ENCODE measurements at regions not wholly inside any gene's neighbourhood (a gene's known extent, or its start where the extent isn't known, plus 50 kb on each side); places are given as distances from the start of the nearest gene placed in this dataset.
A peak's percentile ranks its signal among the peaks of the same experiment; 100 is the strongest.

DNA sequence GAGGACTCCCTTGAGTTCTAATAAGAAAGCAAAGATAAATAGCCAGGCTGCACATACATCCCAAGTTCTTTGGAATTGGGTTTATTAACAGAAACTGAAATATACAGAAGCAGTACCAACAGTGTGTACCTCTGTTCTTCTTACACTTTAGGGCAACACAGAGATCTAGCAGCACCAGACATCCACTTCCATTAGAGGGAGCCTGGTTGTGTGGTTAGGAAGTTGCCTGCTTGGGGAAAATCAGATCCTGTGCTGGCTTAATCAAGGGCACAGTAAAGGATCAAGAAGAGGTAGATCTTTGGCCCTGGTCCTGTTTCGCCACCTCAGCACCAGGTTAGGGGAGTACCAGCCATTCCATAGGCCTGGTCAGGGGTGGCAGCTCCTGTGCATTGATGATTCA is 231.1 kb upstream of the ARHGAP24 start:
- H3K36me3 Mint-ChIP-seq (ENCODE audit: insufficient read depth, unreplicated experiment), result no peaks in the 10 kb centered on the region
- Histone ChIP-seq H3K9me3 (no peaks in the 10 kb centered on the region), H3K27me3 (replicated peaks; ENCODE audit: control insufficient read depth, insufficient read depth, low read length) (no peaks in the 10 kb centered on the region), H3K36me3 (ENCODE audit: control insufficient read depth, insufficient read depth, low read length) (no peaks in the 10 kb centered on the region), H3K4me1 (no peaks in the 10 kb centered on the region), H3K4me3 (ENCODE audit: low read depth, low read length) (no peak overlapping the region)
- no peaks in the 10 kb centered on the region for H3K9me3 Mint-ChIP-seq (ENCODE audit: unreplicated experiment)
- no peaks in the 10 kb centered on the region for H3K4me1 Mint-ChIP-seq (ENCODE audit: low read depth, unreplicated experiment)
- H3K27me3 Mint-ChIP-seq (ENCODE audit: insufficient read depth, unreplicated experiment), result peaks cover 18% of the 10 kb centered on the region
- TF ChIP-seq, protein P1, sequence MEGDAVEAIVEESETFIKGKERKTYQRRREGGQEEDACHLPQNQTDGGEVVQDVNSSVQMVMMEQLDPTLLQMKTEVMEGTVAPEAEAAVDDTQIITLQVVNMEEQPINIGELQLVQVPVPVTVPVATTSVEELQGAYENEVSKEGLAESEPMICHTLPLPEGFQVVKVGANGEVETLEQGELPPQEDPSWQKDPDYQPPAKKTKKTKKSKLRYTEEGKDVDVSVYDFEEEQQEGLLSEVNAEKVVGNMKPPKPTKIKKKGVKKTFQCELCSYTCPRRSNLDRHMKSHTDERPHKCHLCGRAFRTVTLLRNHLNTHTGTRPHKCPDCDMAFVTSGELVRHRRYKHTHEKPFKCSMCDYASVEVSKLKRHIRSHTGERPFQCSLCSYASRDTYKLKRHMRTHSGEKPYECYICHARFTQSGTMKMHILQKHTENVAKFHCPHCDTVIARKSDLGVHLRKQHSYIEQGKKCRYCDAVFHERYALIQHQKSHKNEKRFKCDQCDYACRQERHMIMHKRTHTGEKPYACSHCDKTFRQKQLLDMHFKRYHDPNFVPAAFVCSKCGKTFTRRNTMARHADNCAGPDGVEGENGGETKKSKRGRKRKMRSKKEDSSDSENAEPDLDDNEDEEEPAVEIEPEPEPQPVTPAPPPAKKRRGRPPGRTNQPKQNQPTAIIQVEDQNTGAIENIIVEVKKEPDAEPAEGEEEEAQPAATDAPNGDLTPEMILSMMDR (IDR thresholded peaks at IDR 0.05; ENCODE audit: insufficient read depth in 1 of 2, low read depth in 1 of 2, low read length in 1 of 2, severe bottlenecking in 1 of 2, unreplicated experiment in 1 of 2), result peak in 1 of 2 experiments; percentile 5
- POLR2A ChIA-PET, result no interaction called here
- intact Hi-C loops (cut with micrococcal nuclease; ENCODE audit: unreplicated experiment), result no loop called here
- H3K4me3 Mint-ChIP-seq (ENCODE audit: unreplicated experiment), result no peak overlapping the region
- CTCF ChIA-PET, result no interaction called here
- BruUV-seq (replicated peaks), result no TSS peak
- H3K27ac Mint-ChIP-seq (ENCODE audit: unreplicated experiment), result no peak overlapping the region
- DNase-seq, result no peak

DNA sequence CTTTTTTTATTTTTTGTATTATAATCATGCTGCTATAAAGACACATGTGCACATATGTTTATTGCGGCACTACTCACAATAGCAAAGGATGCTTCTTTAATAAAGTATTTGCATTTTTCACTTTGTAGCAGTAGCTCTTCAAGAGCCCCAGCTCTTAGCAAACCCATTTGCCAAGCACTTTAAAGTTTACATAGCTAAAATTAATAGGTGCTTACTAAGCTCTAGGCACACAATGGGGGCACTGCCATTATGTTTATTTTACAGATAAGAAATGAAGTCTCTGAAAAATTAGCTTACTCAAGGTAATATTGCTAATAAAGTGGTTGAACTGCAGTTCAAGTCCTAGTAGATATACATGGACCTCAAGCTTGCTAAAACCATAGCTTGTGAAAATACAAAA is 230.3 kb upstream of the ARHGAP24 start:
- no TSS peak for BruUV-seq (replicated peaks)
- DNase-seq, result no peak
- CTCF ChIA-PET, result no interaction called here
- TF ChIP-seq, protein P1 (IDR thresholded peaks at IDR 0.05; ENCODE audit: insufficient read depth in 1 of 2, low read depth in 1 of 2, low read length in 1 of 2, severe bottlenecking in 1 of 2, unreplicated experiment in 1 of 2), result no peak
- intact Hi-C loops (cut with micrococcal nuclease; ENCODE audit: unreplicated experiment), result no loop called here
- Mint-ChIP-seq H3K27ac (ENCODE audit: unreplicated experiment) (no peak overlapping the region), H3K27me3 (ENCODE audit: insufficient read depth, unreplicated experiment) (peaks cover 13% of the 10 kb centered on the region), H3K9me3 (ENCODE audit: unreplicated experiment) (no peaks in the 10 kb centered on the region), H3K4me3 (ENCODE audit: unreplicated experiment) (no peak overlapping the region), H3K4me1 (ENCODE audit: low read depth, unreplicated experiment) (no peaks in the 10 kb centered on the region), H3K36me3 (ENCODE audit: insufficient read depth, unreplicated experiment) (no peaks in the 10 kb centered on the region)
- Histone ChIP-seq H3K4me1 (no peaks in the 10 kb centered on the region), H3K27me3 (replicated peaks; ENCODE audit: control insufficient read depth, insufficient read depth, low read length) (no peaks in the 10 kb centered on the region), H3K36me3 (ENCODE audit: control insufficient read depth, insufficient read depth, low read length) (no peaks in the 10 kb centered on the region), H3K9me3 (no peaks in the 10 kb centered on the region), H3K4me3 (ENCODE audit: low read depth, low read length) (no peak overlapping the region)
- POLR2A ChIA-PET, result no interaction called here

DNA sequence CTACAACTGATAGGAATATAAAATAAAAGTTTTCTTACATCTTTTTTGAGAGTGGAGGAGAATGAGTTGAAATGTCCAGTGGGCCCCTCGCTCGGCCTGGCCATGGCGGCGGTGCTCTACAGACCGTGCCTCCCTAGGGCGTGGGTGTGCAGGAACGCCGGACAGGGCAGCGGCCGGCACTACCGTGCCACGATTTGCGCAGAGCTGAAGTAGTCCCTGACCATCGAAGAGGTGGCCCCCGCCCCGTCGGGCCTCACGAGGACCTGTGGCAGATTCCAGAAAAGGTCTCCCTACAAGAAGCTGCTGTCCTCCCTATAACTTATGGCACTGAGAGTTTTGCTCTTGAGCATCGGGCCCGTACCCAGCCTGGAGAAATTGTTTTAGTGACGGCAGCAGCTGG is 228.9 kb upstream of the ARHGAP24 start:
- no peaks in the 10 kb centered on the region for H3K4me1 Mint-ChIP-seq (ENCODE audit: low read depth, unreplicated experiment)
- DNase-seq, result no peak
- POLR2A ChIA-PET, result no interaction called here

More for the DNA sequence above, 228.9 kb upstream of the ARHGAP24 start:
- Histone ChIP-seq H3K4me3 (ENCODE audit: low read depth, low read length) (no peak overlapping the region), H3K36me3 (ENCODE audit: control insufficient read depth, insufficient read depth, low read length) (no peaks in the 10 kb centered on the region), H3K4me1 (no peaks in the 10 kb centered on the region), H3K27me3 (replicated peaks; ENCODE audit: control insufficient read depth, insufficient read depth, low read length) (no peaks in the 10 kb centered on the region), H3K9me3 (no peaks in the 10 kb centered on the region)
- no TSS peak for BruUV-seq (replicated peaks)
- H3K36me3 Mint-ChIP-seq (ENCODE audit: insufficient read depth, unreplicated experiment), result no peaks in the 10 kb centered on the region
- H3K9me3 Mint-ChIP-seq (ENCODE audit: unreplicated experiment), result no peaks in the 10 kb centered on the region
- CTCF ChIA-PET, result no interaction called here
- no peak overlapping the region for H3K4me3 Mint-ChIP-seq (ENCODE audit: unreplicated experiment)
- TF ChIP-seq, protein P1 (IDR thresholded peaks at IDR 0.05; ENCODE audit: insufficient read depth in 1 of 2, low read depth in 1 of 2, low read length in 1 of 2, severe bottlenecking in 1 of 2, unreplicated experiment in 1 of 2), result no peak
- H3K27ac Mint-ChIP-seq (ENCODE audit: unreplicated experiment), result no peak overlapping the region
- H3K27me3 Mint-ChIP-seq (ENCODE audit: insufficient read depth, unreplicated experiment), result peaks cover 13% of the 10 kb centered on the region
- intact Hi-C loops (cut with micrococcal nuclease; ENCODE audit: unreplicated experiment), result no loop called here

Measured in Caco-2 (cell line).